HCT116 (cell line): ENCODE measurements at regions not wholly inside any gene's neighbourhood (a gene's known extent, or its start where the extent isn't known, plus 50 kb on each side); places are given as distances from the start of the nearest gene placed in this dataset.

Source experiments
- ATAC-seq: fragments of 200-7000 bp; cut with Tn5 transposase; 2 replicates; pipeline ENCODE4 v1.9.1; 2020; ENCODE audit warnings: mild to moderate bottlenecking, moderate library complexity
- BruUV-seq: library from RNA; stranded (reverse); fragments of 400-500 nt; replicated peaks from 2 replicates; lab custom pipeline; 2021; lab: Mats Ljungman, UMichigan
- CTCF ChIA-PET: fragments of 300-600 bp; sonication (Branson Sonifier 250); formaldehyde crosslinking; loops from one replicate; lab custom pipeline; 2021; ENCODE audit warnings: antibody characterized with exemption; lab: Charles Lee
- POLR2A ChIA-PET: fragments of 300-600, 350-600 bp; sonication (Branson Sonifier 250); formaldehyde crosslinking; loops from one replicate; lab custom pipeline; 2021; ENCODE audit warnings: antibody characterized with exemption; lab: Charles Lee
- RAD21 ChIA-PET, 2 experiments: fragments of 300-600 bp; sonication (Branson Sonifier 250); formaldehyde crosslinking; loops; one replicate each; lab custom pipeline; 2023; ENCODE audit warnings: low total read pairs in 2 of 2; ENCODE audit not compliant: uncharacterized antibody in 2 of 2, unreplicated experiment in 2 of 2, low non-redundant PET in 1 of 2; lab: Charles Lee
- DNase-seq: peaks from one replicate; pipeline ENCODE4 v3.0.0-alpha.2; 2010; ENCODE audit warnings: low read depth, low spot score
- H2AFZ ChIP-seq: fragments of 200-600 bp; shearing (Covaris generic), sonication (generic); 2 replicates; pipeline ENCODE4 v1.6.1; 2017; ENCODE audit warnings: low read depth, mixed run types, mixed read lengths, antibody characterized with exemption, low read length; ENCODE audit not compliant: poor library complexity, severe bottlenecking
- H3K27ac ChIP-seq: 2 replicates; pipeline ENCODE4 v1.5.1; 2012; ENCODE audit warnings: low read depth, low read length
- H3K27me3 ChIP-seq: fragments of 200-600 bp; sonication (generic); 2 replicates; pipeline ENCODE4 v1.6.1; 2016; ENCODE audit warnings: mixed run types, low read length, mixed read lengths; ENCODE audit not compliant: insufficient read depth
- H3K36me3 ChIP-seq, 2 experiments: fragments of 200-500 bp in 1 of 2; fragments of 200-600 bp in 1 of 2; sonication (Bioruptor generic) in 1 of 2; sonication (generic) in 1 of 2; 2 replicates each; pipeline versions ENCODE4 v1.5.1 to v1.6.1; 2014 to 2016; ENCODE audit warnings: low read length in 2 of 2, inconsistent platforms in 1 of 2, mixed read lengths in 1 of 2, mixed run types in 1 of 2; ENCODE audit not compliant: insufficient read depth in 2 of 2, control insufficient read depth in 1 of 2
- H3K4me1 ChIP-seq, 2 experiments: fragments of 200-600 bp in 1 of 2; sonication (generic) in 1 of 2; 2 replicates each; pipeline versions ENCODE4 v1.5.1 to v1.6.1; 2012 to 2017; ENCODE audit warnings: low read length in 2 of 2, inconsistent platforms in 1 of 2, mild to moderate bottlenecking in 1 of 2, mixed read lengths in 1 of 2, mixed run types in 1 of 2, moderate library complexity in 1 of 2; ENCODE audit not compliant: insufficient read depth in 2 of 2, control insufficient read depth in 1 of 2
- H3K4me2 ChIP-seq: fragments of 200-600 bp; sonication (generic); 2 replicates; pipeline ENCODE4 v1.6.1; 2017; ENCODE audit warnings: mixed run types, low read length, mixed read lengths
- H3K4me3 ChIP-seq, 2 experiments: fragments of 200-600 bp in 1 of 2; sonication (generic) in 1 of 2; replicated peaks in 1 of 2; 2 replicates each; pipeline ENCODE4 v1.5.1; 2011 to 2016; ENCODE audit warnings: low read length in 2 of 2, control low read depth in 1 of 2, low read depth in 1 of 2, mild to moderate bottlenecking in 1 of 2, mixed read lengths in 1 of 2, mixed run types in 1 of 2
- H3K79me2 ChIP-seq: fragments of 200-600 bp; sonication (generic); 2 replicates; pipeline ENCODE4 v1.6.1; 2017; ENCODE audit warnings: mild to moderate bottlenecking, mixed run types, low read length, moderate library complexity, mixed read lengths; ENCODE audit not compliant: insufficient read depth
- H3K9ac ChIP-seq: fragments of 200-600 bp; sonication (generic); 2 replicates; pipeline ENCODE4 v1.6.1; 2016; ENCODE audit warnings: low read length, mixed read lengths
- H3K9me2 ChIP-seq: fragments of 200-600 bp; sonication (generic), shearing (Covaris generic); 2 replicates; pipeline ENCODE4 v1.6.1; 2017; ENCODE audit warnings: mixed run types, mild to moderate bottlenecking, moderate library complexity; ENCODE audit not compliant: insufficient read depth
- H3K9me3 ChIP-seq, 2 experiments: fragments of 200-500 bp in 1 of 2; fragments of 200-600 bp in 1 of 2; sonication (Bioruptor generic) in 1 of 2; sonication (generic) in 1 of 2; 2 replicates each; pipeline ENCODE4 v1.6.1; 2014 to 2017; ENCODE audit warnings: low read length in 2 of 2, mixed read lengths in 2 of 2, inconsistent platforms in 1 of 2, low read depth in 1 of 2, mild to moderate bottlenecking in 1 of 2, mixed run types in 1 of 2, moderate library complexity in 1 of 2; ENCODE audit not compliant: control insufficient read depth in 1 of 2, insufficient read depth in 1 of 2
- H4K20me1 ChIP-seq: fragments of 200-600 bp; sonication (generic), shearing (Covaris generic); 2 replicates; pipeline ENCODE4 v1.6.1; 2017; ENCODE audit warnings: mixed run types, mild to moderate bottlenecking, moderate library complexity; ENCODE audit not compliant: insufficient read depth
- ATF3 ChIP-seq: IDR thresholded peaks from 2 replicates; pipeline ENCODE4 v1.6.1; 2012
- CBX3 ChIP-seq: IDR thresholded peaks from 2 replicates; pipeline ENCODE4 v1.6.1; 2012; ENCODE audit warnings: low read depth
- CEBPB ChIP-seq: IDR thresholded peaks from 2 replicates; pipeline ENCODE4 v1.6.1; 2012; ENCODE audit warnings: low read depth
- CTCF ChIP-seq, 3 experiments: fragments of 200-600 bp in 1 of 3; sonication (generic) in 1 of 3; IDR thresholded peaks in 2 of 3; conservative IDR thresholded peaks in 1 of 3; 2 replicates each; pipeline ENCODE4 v1.5.1; 2012 to 2017; ENCODE audit warnings: low read depth in 2 of 3, low read length in 2 of 3, antibody characterized with exemption in 1 of 3, borderline replicate concordance in 1 of 3, control low read depth in 1 of 3, mild to moderate bottlenecking in 1 of 3, mixed read lengths in 1 of 3, mixed run types in 1 of 3, moderate library complexity in 1 of 3; ENCODE audit not compliant: insufficient read depth in 1 of 3
- EGR1 ChIP-seq: IDR thresholded peaks from 2 replicates; pipeline ENCODE4 v1.6.1; 2012; ENCODE audit warnings: low read depth
- ELF1 ChIP-seq: IDR thresholded peaks from 2 replicates; pipeline ENCODE4 v1.6.1; 2012; ENCODE audit warnings: low read depth, borderline replicate concordance
- EZH2 ChIP-seq: fragments of 200-600 bp; sonication (generic); IDR thresholded peaks from 2 replicates; pipeline ENCODE4 v1.6.1; 2017; ENCODE audit warnings: antibody characterized with exemption, mixed run types
- FOSL1 ChIP-seq: IDR thresholded peaks from 2 replicates; pipeline ENCODE4 v1.6.1; 2012; ENCODE audit warnings: low read depth
- MAX ChIP-seq: IDR thresholded peaks from 2 replicates; pipeline ENCODE4 v1.6.1; 2012
- POLR2A ChIP-seq: IDR thresholded peaks from 2 replicates; pipeline ENCODE4 v1.7.0; 2011; ENCODE audit warnings: borderline replicate concordance; ENCODE audit not compliant: insufficient read depth, insufficient read length; ENCODE audit errors: extremely low read depth
- POLR2AphosphoS5 ChIP-seq: IDR thresholded peaks from 2 replicates; pipeline ENCODE4 v1.6.1; 2011; ENCODE audit warnings: mild to moderate bottlenecking, low read depth, low read length, moderate library complexity
- RAD21 ChIP-seq: IDR thresholded peaks from 2 replicates; pipeline ENCODE4 v1.6.1; 2012; ENCODE audit warnings: low read depth, mild to moderate bottlenecking
- REST ChIP-seq: IDR thresholded peaks from 2 replicates; pipeline ENCODE4 v1.6.1; 2012; ENCODE audit warnings: low read depth
- SIN3A ChIP-seq: IDR thresholded peaks from 2 replicates; pipeline ENCODE4 v1.6.1; 2012; ENCODE audit warnings: low read depth
- SRF ChIP-seq: IDR thresholded peaks from 2 replicates; pipeline ENCODE4 v1.6.1; 2012; ENCODE audit warnings: low read depth
- TCF7L2 ChIP-seq: IDR thresholded peaks from 2 replicates; pipeline ENCODE4 v1.7.0; 2011; ENCODE audit warnings: borderline replicate concordance, inconsistent platforms; ENCODE audit not compliant: insufficient read depth, insufficient read length; ENCODE audit errors: extremely low read depth
- YY1 ChIP-seq: IDR thresholded peaks from 2 replicates; pipeline ENCODE4 v1.6.1; 2011; ENCODE audit warnings: low read length, low read depth, moderate library complexity, mild to moderate bottlenecking; ENCODE audit not compliant: insufficient replicate concordance; ENCODE audit errors: extremely low read depth
- ZBTB33 ChIP-seq: IDR thresholded peaks from 2 replicates; pipeline ENCODE4 v1.6.1; 2011; ENCODE audit warnings: mild to moderate bottlenecking, low read length, moderate library complexity; ENCODE audit not compliant: insufficient replicate concordance; ENCODE audit errors: extremely low read depth
- ZFX ChIP-seq: fragments of 450-650 bp; IDR thresholded peaks from 2 replicates; pipeline ENCODE4 v1.6.1; 2017
- ZNF274 ChIP-seq: fragments of 200-500 bp; sonication (Bioruptor generic); IDR thresholded peaks from 2 replicates; pipeline ENCODE4 v1.6.1; 2014; ENCODE audit warnings: mild to moderate bottlenecking, low read depth, low read length, inconsistent platforms
- intact Hi-C: fragments of 100-400 bp; cut with micrococcal nuclease; formaldehyde crosslinking; loops from 2 replicates; pipeline ENCODE4 v1.10.0; 2022

- H3K27ac ChIP-seq = no peak overlapping the region
- ATAC-seq = no peak
- H3K9me3 ChIP-seq = peaks cover 5 to 33% of the 10 kb centered on the region in 2 experiments; a peak in 2 of 4 replicates
- H3K79me2 ChIP-seq = no peaks in the 10 kb centered on the region
- H3K36me3 ChIP-seq = no peaks in the 10 kb centered on the region
- CTCF ChIA-PET = no interaction called here
- no peak overlapping the region for H3K4me3 ChIP-seq
- H3K9me2 ChIP-seq = no peaks in the 10 kb centered on the region
- RAD21 ChIA-PET = no interaction called here
- H2AFZ ChIP-seq = no peak overlapping the region
- no TSS peak for BruUV-seq
- no peaks in the 10 kb centered on the region for H3K4me1 ChIP-seq
- no peak for TF ChIP-seq FOSL1
- TF ChIP-seq CEBPB = no peak
- no peak for TF ChIP-seq CTCF (IDR thresholded peaks at IDR 0.05 in 2 of 3, conservative IDR thresholded peaks at IDR 0.05 in 1 of 3; ENCODE audit: borderline replicate concordance in 1 of 3, insufficient read depth in 1 of 3, low read depth in 2 of 3, low read length in 2 of 3)
- no peak for TF ChIP-seq ZNF274
- TF ChIP-seq REST = no peak
- TF ChIP-seq RAD21 = no peak
- no peak for TF ChIP-seq YY1
- TF ChIP-seq EGR1 = no peak
- no peak for TF ChIP-seq ELF1
- TF ChIP-seq POLR2A = no peak
- no peak for TF ChIP-seq EZH2
- no peak for TF ChIP-seq ATF3
- no peak for TF ChIP-seq POLR2AphosphoS5
- no peak for TF ChIP-seq TCF7L2
- no peak for TF ChIP-seq ZFX
- no peak for TF ChIP-seq ZBTB33
- no peak for TF ChIP-seq SIN3A
- no peak for TF ChIP-seq MAX
- no peak for TF ChIP-seq SRF
- TF ChIP-seq CBX3 = no peak
- TF ChIP-seq, all 23 proteins: peak for 0
- Histone ChIP-seq H4K20me1 (no peaks in the 10 kb centered on the region), H3K4me2 (no peak overlapping the region), H3K27me3 (no peaks in the 10 kb centered on the region), H3K9ac (no peak overlapping the region)
- intact Hi-C loops = no loop called here
- no peak for DNase-seq
- POLR2A ChIA-PET = no interaction called here
Observed at GRCh38 chr14:25501749-25502148, 451.8 kb upstream of the STXBP6 start.
